ENCODE measurements at regions not wholly inside any gene's neighbourhood (a gene's known extent, or its start where the extent isn't known, plus 50 kb on each side); places are given as distances from the start of the nearest gene placed in this dataset.

GRCh38 chr14:85281921-85282320 lies 248.0 kb upstream of the FLRT2 start:
- DNase-seq (ENCODE audit: low read depth) = no peak

DNA sequence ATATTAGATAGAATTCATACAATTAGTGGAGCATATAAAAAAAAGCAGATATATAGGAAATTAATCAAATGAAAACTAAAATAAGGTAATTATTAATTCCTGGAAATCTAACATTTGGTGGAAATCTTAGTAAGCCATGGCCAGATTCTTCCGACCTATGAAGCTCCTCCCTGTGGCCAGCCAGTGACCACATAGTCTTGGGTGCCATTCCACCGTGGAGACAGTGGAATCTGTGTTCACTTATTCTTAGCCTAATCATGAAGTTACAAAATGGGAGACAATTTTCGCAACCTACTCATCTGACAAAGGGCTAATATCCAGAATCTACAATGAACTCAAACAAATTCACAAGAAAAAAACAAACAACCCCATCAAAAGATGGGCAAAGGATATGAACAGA lies 241.9 kb upstream of the FLRT2 start:
- no peak for DNase-seq (ENCODE audit: low read depth)

DNA sequence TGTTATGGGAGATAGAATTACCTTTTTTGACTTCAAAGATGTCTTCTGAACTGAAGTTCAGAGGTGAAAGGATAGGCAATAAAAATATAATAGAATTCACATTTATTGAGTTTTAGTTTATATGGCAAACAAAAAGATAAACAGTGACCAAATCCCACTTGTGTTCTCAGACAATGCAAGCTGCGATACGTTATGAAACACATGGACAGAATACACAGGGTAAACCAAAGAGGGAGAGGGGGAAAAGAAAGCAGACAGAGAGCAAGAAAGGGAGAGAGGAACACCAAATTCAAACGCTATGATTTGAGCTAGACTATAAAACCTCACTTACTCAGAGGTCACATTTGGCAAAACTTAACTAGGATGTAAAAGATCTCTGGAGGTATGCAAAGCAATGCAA lies 238.2 kb upstream of the FLRT2 start:
- DNase-seq (ENCODE audit: low read depth) = no peak

DNA sequence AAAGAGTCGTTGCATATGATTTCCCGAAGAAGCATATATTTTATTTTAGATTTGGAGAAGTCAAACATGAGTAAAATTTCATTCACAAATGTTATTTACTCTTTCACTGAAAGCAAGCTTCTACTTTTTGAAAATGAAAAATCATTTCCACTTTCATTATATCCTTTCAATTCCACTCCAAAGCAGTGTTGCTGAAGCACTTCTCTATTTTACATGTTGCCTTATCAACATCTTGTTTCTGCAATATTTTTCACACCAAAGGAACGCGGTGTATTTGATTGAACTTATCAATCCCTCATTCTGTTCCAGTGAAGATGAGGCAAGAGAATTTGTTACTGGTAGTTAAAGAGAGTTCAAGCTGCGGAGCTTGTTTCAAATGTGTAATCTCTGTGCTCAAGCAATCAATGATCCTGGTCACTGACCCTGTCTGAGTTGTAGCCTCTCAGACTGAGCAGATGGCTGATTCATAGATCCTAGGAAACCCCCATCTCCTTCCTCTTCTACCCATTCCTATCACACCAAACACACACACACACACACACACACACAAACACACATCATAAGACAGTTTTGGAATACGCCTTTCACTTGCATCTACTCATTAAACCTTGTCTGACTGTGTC lies 236.2 kb upstream of the FLRT2 start:
- no peak for DNase-seq (ENCODE audit: low read depth)

- no peak for DNase-seq (ENCODE audit: low read depth)
Measured at GRCh38 chr14:85295318-85295717, 234.6 kb upstream of the FLRT2 start.

DNA sequence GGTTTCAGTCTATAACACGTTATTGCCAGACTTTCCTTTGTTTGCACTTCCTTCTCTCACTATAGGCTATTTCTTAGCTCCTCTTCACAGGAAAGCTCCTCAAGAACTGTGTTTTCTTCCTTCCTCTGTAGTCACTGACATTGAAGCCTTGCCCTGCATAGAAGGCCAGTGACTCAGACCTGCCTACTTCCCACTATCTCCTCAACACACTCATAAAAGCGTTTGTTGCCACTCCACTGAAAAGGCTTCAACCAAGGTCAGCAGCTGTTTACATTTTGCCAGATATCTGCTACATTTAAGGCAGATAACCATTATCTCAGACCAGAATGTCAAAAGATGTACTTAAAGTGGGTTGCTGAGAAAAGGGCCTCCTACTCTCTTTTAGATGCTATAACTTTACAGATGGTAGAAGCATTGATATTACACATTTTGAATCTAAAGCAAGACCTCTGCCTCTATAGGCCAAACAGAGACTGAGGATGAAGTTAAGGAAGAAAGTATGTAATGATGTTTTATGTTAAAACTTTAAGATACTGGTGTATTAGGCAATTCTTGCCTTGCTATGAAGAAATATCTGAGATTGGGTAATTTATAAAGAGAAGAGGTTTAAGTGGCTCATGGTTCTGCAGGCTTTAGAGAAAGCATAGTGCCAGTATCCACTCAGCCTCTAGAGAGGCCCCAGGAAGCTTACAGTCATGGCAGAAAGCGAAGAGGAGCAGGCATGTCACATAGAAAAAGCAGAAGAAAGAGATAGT lies 233.3 kb upstream of the FLRT2 start:
- DNase-seq (ENCODE audit: low read depth) = no peak

DNA sequence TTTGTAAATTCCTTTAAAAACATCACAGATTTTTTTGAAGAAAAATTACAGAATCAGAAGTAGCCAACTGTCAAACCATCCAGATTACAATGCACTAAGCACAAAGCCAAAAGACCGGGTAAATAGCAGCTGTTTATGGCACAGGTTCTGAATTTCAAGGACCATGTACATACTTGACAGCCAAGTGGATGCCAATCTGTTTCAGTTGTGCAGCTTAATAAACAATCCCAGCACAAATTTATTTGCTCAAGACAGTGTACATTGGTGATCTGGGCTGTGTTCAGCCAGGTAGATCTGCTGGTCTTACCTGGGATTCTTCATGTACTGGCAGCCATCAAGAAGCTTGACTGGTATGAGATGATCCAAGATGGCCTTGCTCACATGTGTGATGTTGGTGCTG lies 229.8 kb upstream of the FLRT2 start:
- DNase-seq (ENCODE audit: low read depth) = no peak

DNA sequence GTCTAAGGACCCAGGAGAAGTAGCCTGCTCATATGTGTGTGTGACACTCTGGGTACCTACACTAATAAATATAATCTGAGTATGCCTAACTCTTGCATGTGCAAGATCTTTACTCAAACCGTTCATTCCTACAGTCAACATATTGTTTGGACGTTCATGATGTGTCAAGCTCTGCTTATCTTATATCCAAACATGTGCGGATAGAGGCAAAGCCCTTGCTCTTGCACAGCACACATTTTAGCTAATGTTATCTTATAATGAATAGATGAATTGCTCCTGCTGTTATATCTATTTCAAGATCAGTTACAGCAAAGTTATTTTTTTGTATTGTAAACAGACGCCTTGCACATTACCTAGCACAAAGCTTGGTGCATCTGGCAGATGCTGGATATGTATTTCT lies 228.4 kb upstream of the FLRT2 start:
- DNase-seq (ENCODE audit: low read depth) = no peak

- no peak for DNase-seq (ENCODE audit: low read depth)
Measured at GRCh38 chr14:85306024-85306423, 223.9 kb upstream of the FLRT2 start.

GRCh38 chr14:85308531-85309300 lies 221.2 kb upstream of the FLRT2 start:
- DNase-seq (ENCODE audit: low read depth) = no peak

DNA sequence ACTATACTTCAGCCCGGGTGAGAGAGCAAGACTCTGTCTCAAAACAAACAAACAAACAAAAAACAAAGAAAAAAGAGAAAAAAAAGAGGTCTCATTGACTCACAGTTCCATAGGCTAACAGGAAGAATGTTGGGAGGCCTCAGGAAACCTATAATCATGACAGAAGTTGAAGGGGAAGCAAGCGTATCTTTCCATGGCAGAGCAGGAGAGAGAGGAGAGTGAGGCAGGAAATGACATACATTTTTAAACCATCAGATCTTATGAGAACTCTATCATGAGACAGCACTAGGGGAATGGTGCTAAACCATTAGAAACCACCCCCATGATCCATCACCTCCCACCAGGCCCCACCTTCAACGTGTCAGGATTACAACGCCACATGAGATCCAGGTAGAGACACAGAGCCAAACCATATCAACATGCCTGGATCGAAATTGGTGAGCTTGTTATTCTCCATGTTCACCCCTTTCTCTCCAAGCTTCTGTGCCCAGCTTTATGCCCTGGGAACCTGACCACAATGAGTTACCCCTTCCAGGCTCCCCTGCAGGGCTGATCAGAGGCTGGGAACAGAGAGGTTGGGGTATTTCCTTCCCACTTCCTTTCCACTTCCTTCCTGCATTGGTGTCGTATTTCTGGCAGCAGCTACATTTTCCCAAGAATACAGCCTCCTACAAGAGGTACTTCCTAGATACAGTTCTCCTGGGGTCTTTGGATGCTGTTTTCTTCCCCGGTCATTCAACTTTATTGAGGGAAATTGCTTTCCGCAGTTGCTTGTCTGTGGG lies 219.3 kb upstream of the FLRT2 start:
- no peak for DNase-seq (ENCODE audit: low read depth)

GRCh38 chr14:85313560-85314207 lies 216.3 kb upstream of the FLRT2 start:
- DNase-seq (ENCODE audit: low read depth) = peak; percentile 22

DNA sequence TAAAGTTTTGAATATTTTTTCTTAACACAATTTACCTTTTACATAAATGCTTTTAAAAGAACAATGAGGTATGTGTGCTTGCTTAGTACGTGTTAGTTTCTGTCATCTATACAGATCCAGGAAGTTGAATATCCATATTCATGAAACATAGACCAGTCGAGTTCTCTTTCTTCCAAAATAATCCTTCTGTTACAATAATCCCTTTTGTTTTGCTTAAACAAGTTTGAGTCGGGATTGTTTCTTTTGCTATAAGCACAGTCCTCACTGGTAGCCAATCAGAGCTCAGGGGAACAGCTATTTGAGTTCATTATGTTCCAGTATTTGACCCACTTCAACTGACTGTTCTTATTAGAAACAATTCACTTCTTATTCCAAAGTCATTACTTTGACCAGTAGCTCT lies 214.7 kb upstream of the FLRT2 start:
- DNase-seq (ENCODE audit: low read depth) = no peak

- no peak for DNase-seq (ENCODE audit: low read depth)
Measured at GRCh38 chr14:85315733-85316290, 214.1 kb upstream of the FLRT2 start.

- no peak for DNase-seq (ENCODE audit: low read depth)
Measured at GRCh38 chr14:85316701-85317410, 213.1 kb upstream of the FLRT2 start.

DNA sequence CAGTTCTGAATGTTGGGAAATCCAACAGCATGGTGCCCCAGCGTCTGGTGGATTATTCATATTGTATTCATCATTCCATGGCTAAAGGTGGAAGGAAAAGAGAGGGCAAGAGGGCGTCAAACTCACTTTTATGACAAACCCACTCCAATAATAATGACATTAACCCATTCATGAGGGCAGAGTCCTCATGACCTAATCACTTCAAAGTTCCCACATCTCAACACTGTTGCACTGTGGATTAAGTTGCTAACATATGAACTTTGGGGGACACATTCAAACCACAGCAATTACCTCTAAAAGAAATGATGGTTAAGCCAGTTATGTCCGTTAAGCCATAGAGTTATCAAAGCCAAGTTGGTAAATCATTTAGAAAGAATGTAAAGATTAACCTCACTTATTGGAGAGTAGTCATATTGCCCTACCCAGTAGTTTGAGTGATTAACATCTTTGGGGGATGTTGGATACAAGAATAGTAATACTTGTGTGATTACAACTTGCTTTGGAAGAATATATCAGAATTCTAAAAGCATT lies 212.4 kb upstream of the FLRT2 start:
- DNase-seq (ENCODE audit: low read depth) = peak; percentile 27

DNA sequence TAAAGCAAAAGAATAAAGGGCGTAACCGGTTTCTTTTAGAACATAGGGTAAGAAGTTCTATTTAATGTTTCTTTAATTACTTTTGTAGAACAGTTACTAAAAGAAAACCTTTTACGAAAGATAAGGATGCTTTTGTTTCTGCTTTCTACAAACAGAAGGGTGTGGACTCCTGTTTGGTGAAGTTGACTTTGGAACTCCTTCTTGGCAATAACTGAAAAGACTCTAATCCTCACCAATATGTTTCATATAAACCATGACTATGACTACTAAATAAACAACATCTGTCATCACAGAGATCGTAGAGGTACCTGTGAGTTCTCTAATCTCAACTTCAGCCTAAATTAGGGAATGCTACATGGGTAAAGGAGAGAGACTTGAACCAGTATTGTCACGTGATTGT lies 210.8 kb upstream of the FLRT2 start:
- no peak for DNase-seq (ENCODE audit: low read depth)

DNA sequence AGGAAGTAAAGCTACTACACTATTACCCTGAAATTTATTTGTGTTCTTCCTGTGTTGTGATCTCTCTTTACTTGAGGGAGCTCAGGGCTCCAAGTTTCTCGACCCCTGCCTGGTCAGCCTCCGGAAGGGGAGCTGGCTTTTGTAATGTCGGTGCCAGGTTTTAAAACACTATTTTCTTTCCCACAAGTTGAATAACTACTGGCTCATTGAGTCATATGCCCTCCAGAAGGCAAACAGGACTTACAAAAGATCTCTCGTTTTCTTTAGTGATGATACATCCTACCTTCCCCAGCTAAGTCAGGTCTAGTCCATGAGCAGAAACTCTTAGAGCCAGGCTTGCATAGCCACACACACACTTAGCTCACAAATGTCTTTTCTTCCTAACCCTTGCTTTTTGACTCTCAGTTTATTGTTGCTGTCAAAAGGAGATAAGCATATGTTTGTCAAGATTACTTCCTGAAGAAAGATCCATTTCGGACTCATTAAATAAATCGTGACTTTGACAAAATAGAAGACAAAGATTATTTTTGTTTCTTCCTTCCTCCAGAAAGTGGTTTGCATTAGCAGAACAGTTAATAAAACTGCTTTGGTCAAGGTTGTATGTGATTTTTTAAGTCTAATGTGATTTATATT lies 209.8 kb upstream of the FLRT2 start:
- no peak for DNase-seq (ENCODE audit: low read depth)

GRCh38 chr14:85325134-85326017 lies 204.6 kb upstream of the FLRT2 start:
- no peak for DNase-seq (ENCODE audit: low read depth)

Measured in HS-27A (cell line).